ENCODE measurements at regions not wholly inside any gene's neighbourhood (a gene's known extent, or its start where the extent isn't known, plus 50 kb on each side); places are given as distances from the start of the nearest gene placed in this dataset.
"Not testable (repeated sequence)": the region's sequence is repeated elsewhere in the genome, so short reads cannot be mapped to it uniquely, and the experiment has no call there.

DNA sequence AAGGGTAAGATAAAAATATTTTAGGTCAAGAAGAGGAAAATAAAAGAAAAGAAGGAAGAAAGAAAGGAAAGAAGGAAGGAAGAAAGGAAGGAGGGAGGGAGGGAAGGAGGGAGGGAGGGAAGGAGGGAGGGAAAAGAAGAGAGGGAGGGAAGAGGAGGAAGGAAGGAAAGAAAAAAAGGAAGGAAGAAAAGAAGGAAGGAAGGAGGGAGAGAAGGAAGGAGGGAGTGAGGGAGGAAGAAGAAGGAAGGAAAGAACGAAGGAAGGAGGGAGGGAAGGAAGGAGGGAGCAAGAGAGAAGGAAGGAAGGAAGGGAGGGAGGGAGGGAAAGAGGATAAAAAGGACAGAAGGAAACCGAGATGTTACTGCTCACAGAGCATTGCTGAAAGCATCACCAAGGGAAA, 209.5 kb upstream of the PITRM1 start:
- TF ChIP-seq, protein P1, sequence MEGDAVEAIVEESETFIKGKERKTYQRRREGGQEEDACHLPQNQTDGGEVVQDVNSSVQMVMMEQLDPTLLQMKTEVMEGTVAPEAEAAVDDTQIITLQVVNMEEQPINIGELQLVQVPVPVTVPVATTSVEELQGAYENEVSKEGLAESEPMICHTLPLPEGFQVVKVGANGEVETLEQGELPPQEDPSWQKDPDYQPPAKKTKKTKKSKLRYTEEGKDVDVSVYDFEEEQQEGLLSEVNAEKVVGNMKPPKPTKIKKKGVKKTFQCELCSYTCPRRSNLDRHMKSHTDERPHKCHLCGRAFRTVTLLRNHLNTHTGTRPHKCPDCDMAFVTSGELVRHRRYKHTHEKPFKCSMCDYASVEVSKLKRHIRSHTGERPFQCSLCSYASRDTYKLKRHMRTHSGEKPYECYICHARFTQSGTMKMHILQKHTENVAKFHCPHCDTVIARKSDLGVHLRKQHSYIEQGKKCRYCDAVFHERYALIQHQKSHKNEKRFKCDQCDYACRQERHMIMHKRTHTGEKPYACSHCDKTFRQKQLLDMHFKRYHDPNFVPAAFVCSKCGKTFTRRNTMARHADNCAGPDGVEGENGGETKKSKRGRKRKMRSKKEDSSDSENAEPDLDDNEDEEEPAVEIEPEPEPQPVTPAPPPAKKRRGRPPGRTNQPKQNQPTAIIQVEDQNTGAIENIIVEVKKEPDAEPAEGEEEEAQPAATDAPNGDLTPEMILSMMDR (IDR thresholded peaks at IDR 0.05; ENCODE audit: low read depth, low read length): no peak
- no peak overlapping the region for H3K4me3 ChIP-seq (ENCODE audit: low read depth, low read length)

DNA sequence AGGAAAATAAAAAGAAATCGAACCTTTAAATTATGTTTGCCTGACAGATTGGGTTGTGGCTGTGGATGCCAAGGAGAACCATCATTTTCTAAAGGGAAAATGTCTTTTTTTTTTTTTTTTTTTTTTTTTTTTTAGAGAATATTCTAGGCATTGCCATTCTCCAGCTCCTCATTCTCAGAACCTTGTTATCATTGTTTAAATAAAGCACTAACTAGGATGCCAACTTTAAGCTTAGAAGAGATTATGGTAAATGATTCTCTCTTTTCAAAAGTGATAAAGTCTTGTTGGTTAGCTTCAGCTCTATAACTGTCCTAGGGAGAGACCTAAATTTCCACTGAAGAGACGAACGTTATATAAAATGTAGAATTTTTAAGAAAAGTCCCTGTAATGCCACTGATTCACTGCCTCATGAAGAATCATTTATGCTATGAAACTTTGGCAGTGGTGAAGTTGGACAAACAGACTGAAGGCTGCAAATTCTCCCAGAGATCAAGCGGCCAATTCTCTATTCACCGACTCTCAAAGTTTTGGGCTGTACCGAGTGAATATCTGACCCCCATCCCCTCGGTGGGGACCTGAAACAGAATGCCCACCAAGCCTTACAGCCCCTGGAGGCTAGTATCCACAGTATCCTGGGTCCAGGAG, 207.9 kb upstream of the PITRM1 start:
- TF ChIP-seq, protein P1 (IDR thresholded peaks at IDR 0.05; ENCODE audit: low read depth, low read length): no peak
- no peak overlapping the region for H3K4me3 ChIP-seq (ENCODE audit: low read depth, low read length)

DNA sequence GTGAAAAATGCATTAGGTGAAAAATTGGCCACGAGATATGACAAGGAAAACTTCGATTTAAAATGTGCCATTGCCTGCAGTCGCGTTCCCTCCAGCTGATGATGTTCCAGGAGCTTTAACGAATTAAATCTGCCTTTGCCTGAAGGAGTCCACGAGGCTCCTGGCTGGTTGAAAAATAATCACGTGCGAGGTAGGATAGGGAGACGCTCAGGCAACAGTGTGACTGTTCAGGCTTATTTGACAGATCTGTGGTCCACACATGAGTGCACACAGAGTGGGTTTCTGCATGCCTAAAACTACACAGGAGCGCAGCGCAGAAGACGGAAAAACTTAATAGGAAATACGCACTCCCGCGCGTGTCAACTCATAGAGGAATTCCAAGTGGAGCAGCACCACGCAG, 204.0 kb upstream of the PITRM1 start:
- no peak overlapping the region for H3K4me3 ChIP-seq (ENCODE audit: low read depth, low read length)
- TF ChIP-seq, protein P1 (IDR thresholded peaks at IDR 0.05; ENCODE audit: low read depth, low read length): no peak

DNA sequence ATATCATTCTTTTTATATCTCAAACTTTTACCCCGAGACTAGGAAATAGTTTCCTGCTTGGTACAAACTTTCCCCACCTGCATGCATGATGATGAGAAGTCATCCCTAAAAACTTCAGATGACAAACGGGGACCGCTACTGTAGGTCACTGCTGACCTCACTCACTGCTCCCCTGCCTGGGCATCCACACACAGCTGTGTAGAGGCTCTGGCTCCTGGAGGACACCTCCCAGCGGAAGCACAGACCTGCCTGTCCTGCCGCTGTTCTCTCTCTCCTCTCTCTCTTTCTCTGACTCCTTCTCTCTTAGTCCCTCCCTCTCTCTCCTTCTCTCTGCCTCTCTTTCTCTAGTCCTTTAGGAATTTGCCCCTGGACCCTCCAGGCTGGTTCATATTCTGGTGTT, 202.9 kb upstream of the PITRM1 start:
- TF ChIP-seq, protein P1 (IDR thresholded peaks at IDR 0.05; ENCODE audit: low read depth, low read length): no peak

DNA sequence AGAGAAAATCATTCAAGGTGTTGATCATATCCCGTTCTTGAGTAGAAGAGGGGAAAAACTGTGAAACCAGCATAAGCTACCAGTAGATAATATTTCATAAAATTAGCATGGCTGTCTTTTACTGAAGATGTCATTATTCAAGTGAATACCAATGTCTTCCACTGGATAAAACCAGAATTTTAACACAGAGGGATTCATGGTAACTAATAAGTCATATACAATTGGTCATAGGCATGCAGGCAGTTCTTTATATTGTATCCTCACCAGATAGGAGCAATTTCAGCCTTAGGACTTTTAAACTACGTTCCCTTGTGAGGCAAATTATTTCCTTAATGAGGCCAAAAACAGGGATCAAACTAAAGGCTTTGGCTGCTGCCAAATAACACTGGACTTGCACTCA, 202.3 kb upstream of the PITRM1 start:
- H3K4me3 ChIP-seq (ENCODE audit: low read depth, low read length): no peak overlapping the region
- TF ChIP-seq, protein P1 (IDR thresholded peaks at IDR 0.05; ENCODE audit: low read depth, low read length): no peak

More for the DNA sequence above, 202.9 kb upstream of the PITRM1 start:
- no peak overlapping the region for H3K4me3 ChIP-seq (ENCODE audit: low read depth, low read length)

DNA sequence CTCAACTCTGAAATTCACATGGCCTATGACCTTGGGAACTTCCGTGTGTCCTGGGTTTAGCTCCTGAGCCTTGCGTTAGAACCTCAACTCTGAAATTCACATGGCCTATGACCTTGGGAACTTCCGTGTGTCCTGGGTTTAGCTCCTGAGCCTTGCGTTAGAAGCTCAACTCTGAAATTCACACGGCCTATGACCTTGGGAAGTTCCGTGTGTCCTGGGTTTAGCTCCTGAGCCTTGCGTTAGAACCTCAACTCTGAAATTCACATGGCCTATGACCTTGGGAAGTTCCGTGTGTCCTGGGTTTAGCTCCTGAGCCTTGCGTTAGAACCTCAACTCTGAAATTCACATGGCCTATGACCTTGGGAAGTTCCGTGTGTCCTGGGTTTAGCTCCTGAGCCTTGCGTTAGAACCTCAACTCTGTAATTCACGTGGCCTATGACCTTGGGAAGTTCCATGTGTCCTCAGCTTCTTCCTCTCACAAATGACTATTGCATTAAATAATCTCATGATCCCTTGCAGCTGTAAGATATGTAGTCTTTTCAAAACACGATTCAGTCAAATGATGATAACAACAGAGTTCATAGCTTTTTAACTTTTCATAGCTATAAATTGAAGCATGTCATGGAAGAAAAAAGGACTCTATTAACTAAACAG, 200.9 kb upstream of the PITRM1 start:
- not testable (repeated sequence) for H3K4me3 ChIP-seq (ENCODE audit: low read depth, low read length)

DNA sequence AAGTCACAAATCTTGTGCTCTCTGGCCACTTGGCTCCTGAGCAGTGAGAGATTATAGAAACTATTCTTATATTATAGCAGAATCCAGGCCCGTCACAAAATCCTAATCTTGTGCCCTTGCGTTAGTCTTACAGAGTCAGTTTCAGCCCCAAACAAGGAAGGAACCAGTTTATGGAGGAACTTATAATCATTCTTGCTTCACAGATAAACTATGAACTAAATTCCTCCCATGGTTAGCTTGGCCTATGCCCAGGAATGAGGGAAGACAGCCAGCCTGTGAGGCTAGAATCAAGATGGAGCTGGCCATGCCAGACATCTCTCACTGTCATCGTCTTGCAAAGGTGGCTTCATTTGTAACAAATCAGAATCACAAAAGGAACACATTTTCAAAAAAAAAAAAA, 199.7 kb upstream of the PITRM1 start:
- H3K4me3 ChIP-seq (ENCODE audit: low read depth, low read length): no peak overlapping the region
- TF ChIP-seq, protein P1 (IDR thresholded peaks at IDR 0.05; ENCODE audit: low read depth, low read length): no peak

DNA sequence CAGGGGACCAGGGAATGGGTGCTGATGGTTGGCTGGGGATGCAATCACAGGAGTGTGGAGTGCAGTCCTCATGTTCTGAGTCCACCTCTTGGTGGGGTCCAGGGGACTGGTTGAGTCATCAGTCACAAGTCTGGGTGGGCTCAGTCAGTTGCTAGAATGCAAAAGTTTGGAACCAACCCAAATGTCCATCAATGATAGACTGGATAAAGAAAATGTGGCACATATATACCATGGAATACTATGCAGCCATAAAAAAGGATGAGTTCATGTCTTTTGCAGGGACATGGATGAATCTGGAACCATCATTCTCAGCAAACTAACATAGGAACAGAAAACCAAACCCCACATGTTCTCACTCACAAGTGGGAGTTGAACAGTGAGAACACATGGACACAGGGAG, 199.0 kb upstream of the PITRM1 start:
- H3K4me3 ChIP-seq (ENCODE audit: low read depth, low read length): not testable (repeated sequence)

All from WI38 (cell line).